Amygdala (tissue), 56 donors: ENCODE measurements at regions not wholly inside any gene's neighbourhood (a gene's known extent, or its start where the extent isn't known, plus 50 kb on each side); places are given as distances from the start of the nearest gene placed in this dataset.

Experiments used
- DNase-seq, 56 donors: peaks; one replicate each; lab custom pipeline; 2025; lab: John Stamatoyannopoulos, UW

DNA sequence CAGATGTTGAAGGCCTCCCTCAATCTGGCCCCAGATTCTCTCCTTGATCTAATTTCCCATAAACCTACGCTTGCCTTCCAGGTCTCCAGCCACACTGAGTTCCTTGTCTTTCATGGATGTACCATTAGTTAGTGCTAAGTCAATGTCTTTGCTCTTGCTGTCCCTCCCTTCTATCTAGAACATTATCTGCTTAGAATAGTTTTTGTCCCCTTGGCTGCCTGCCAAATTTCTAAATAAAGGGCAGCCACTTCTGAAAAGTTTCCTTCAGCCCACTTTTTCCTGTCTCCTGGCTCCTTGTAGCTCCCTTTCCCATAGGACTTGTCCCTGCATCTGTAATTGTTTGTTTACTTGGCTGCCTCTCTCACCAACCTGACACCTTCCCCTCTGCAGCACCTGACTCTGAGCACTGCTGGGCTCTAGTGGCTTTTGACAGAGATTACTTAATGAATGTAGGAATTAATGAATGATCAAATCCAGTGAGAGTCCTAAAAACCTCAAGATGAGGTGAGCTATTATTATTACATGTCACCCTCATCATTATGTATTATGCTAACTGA, 58.3 kb downstream of the CXCL12 start:
- DNase-seq: no peak

DNA sequence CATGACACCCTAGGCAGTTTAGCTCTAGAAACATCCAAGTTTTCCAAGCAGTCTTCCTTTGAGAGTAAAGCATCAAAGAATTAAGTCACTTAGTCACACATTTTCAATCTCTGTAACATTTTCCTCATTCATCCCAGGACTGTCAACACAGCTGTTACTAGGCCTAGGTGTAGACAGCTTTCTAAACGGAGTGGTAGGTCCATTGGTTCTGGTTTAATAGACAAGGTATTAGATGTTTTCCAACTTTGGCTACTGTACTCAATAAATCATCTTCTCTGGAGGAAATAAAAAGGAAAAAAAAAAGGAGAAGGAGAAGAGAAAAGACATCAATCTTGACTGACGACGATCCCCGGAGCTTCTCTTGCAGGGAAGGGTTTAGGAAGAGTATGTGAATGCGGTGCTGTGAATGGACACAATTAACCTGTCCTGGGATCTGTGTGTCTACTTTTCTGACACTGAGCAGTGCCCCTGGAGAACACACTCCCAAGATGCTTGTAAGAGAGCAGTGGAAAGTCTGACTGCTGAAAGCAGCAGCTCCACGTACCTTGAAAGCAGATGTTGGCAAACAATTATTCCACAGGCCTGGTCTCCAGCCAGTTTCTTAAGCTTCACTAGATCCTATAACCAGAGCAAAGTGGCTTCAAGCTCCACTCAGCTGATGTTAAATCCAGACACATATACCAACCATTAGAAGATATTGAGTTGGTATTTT, 59.1 kb downstream of the CXCL12 start:
- DNase-seq: no peak

DNA sequence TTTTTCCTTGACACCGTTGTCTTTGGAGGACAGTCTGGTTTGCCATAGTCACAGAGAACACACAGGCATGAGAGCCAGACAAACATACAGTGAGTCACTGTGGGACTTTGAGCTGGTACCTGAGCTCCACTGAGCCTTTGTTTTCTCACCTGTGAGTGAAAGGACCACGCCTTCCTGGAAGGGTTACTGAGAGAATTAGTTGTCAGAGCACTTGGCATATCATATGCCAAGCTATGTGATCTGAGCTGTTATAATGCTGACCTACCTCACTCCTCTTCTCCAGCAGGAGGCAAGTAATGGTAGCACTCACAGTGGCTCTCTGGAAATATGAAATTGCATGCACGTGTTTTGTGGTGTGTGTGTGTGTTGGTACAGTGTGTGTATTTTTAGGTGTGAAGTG, 59.7 kb downstream of the CXCL12 start:
- DNase-seq: no peak

DNA sequence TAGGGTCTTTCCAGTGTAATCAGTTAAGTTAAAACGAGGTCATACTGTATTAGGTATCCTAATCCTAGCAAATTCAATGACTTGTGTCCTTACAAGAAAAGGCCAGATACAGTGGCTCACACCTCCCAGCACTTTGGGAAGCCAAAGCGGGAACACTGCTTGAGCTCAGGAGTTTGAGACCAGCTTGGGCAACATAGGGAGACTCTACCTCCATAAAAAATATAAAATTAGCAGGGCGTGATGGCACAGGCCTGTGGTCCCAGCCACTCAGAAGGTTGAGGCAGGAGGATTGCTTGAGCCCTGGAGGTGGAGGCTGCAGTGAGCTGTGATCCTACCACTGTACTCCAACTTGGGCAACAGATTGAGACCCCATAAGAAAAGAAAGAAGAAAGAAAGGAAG, 61.1 kb downstream of the CXCL12 start:
- DNase-seq: no peak

DNA sequence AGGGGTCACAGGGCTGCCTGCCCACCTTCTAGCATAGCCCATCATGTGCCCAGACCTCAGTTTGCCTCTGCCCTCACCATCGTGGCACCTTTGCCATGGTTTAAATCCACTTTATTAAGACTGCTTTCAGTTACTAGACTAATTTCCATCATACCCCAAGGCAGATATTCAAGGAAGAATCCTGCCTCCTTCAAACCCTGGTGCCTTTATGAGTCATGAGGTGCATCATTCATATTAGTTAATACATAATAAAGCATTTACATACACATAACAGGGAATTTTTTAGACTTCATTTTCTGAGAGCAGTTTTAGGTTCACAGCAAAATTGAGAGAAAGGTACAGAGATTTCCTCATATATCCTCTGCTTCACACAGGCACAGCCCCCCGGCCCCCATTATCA, 62.8 kb downstream of the CXCL12 start:
- no peak for DNase-seq

DNA sequence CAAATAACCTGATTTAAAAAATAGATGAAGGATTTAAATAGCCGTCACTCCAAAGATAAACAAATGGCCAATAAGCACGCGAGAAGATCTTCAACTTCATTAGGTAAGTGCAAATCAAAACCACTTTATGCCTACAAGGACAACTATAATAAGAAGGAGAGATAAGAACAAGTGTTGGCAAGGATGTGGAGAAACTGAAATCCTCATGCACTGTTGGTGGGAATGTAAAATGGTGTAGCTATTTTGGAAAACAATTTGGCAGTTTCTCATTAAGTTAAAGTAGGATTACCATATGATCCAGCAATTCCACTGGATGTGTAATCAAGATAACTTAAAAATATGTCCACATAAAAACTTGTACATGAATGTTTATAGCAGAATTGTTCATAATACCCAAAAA, 64.1 kb downstream of the CXCL12 start:
- no peak for DNase-seq

DNA sequence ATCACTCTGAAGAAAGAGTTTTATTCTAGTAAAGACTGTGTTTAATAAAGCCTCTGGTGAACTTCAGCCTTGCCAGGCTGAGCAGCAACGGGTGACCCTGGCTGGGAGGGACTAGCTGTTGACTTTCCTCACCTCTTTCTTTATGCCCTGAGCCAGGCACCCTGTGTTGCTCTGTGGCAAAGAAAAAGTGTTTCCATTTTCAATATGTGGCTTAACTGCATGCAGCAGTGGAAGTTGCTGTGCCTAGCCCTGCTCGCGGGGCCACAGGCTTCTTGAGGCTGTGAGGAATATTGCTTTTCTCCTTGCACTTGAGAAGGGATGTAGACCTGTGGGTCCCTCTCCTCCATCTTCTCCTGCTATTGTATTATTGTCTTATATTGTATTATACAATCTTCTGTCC, 67.0 kb downstream of the CXCL12 start:
- DNase-seq: no peak

DNA sequence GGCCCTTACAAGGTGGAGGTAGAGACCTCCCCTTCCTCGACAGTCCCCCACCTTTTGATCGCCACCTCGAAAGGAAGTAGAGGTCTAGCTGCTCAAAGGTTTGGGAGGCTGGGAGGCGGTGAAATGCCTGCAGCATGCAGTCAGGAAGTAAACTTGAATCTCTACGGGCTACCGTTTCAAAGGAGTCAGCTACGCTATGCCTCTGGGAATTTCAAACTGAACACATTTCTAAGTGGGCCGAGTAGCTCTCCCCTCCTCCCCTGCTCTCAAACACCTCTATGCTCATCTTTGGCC, 68.0 kb downstream of the CXCL12 start:
- DNase-seq: no peak

DNA sequence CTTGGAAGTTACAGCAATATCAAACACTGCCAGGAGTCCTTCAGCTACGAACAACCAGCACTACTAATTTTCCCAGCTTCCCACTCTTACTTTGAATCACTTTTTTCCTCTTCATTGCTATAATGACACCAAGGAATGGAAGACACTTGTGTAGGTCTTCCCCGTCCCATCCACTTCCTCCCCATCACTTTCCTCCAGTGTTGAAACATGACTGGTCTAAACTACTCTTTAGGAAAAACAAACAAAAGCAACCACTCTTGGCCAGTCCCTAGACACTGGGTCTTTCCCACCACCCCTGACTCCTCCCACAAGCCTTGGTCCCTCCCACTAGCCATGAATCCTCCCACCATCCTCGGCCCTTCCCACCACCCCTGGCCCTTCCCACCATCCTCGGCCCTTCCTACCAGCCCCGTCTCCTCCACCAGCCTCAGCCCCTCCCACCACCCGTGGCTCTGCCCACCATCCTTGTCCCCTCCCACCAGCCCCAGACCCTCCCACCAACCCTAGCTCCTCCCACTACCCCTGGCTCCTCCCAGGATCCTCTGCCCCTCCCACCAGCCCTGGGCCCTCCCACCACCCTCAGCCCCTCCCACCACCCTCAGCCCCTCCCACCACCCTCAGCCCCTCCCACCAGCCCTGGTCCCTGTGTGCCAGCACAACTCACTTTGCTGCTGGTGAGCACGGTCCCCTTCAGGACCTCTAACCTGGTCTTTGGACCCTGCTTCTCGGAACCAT, 68.5 kb downstream of the CXCL12 start:
- no peak for DNase-seq

DNA sequence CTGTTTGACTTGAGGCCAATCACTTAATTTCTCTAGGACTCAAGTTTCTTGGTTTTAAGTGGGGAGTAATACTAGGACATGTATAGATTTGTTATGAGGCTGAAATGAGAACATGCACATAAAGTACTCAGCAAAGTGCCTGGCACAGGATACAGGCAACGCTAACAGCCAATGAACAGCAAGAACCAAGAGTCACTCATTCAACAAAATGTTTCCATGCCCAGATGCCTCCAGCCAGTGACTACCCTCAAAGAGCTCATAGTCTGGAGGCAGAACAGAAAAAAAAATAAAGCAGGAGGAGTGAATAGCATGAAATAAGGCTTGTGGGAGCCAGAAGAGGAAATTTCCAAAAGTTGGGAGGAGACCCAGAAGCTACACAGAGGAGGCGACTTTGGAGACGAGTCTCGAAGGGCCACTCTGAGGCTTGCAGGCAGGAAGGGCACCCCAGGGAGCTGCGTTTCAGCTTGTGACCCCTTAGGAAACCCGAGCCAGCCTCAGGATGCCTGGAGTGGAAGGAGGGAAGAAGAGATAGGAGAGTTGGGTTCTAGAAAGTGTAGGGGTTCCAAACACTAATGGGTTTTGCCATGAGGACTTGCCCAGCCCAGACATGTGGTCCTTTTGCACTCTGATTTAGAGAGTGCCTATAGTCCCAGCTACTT, 70.0 kb downstream of the CXCL12 start:
- DNase-seq: no peak

DNA sequence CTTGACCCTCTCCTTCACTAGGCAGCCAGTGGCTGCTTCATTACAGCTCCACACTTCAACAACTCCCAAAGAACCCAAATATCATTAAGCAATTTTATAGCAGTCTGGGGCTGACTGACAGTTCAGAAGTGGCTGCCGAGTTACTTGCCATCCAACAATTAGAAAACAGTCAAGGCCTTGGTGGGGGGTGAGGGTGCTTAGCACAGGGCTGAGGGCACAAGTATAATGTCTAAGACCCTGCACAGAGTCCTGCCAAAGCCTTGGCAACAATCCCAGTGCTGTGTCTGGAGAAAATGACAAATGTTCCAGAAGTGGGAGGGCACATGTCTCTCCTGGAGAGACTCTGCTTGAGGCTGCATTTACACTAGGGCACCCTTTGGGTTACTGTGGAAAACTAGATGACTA, 71.1 kb downstream of the CXCL12 start:
- DNase-seq: no peak

DNA sequence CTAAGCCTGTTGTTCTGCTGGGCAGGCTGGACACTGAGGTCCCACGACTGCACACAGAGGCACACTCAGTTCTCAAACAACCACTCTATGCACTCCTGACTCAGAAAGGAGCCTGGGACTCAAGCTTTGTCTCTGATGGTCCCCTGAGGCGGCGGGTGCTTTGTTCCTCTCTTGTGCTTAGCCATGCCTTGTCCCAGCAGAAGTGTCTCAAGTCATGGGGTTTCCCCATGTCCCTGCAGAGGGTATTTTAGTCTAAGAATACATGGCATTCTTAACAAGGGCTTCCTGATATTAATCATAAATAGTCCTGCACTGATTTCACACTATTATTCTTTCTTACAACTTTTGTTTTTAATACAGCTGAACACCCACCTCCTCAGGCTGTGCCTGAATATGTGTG, 72.5 kb downstream of the CXCL12 start:
- no peak for DNase-seq

DNA sequence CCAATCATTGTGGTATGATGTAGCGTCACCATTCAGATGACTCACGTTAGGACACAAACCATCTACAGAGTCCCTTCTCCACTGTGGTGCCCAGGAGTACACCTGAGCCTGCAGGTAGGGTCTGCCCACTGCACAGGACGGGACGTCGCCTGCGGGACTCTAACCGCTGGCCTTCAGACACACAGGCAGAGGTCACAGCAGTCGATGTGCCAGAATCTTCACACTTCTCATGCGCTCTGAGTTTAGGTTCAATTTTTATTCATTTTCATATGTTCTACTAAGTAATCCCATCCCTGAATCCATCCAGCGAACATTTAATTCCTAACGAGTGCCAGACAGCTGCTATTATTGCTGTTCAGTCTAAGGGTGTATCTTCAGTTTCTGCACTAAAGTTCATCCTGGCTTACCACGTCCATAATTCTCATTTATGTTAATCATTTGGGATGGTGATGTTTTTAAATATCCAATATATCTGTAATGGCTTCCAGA, 73.3 kb downstream of the CXCL12 start:
- no peak for DNase-seq

DNA sequence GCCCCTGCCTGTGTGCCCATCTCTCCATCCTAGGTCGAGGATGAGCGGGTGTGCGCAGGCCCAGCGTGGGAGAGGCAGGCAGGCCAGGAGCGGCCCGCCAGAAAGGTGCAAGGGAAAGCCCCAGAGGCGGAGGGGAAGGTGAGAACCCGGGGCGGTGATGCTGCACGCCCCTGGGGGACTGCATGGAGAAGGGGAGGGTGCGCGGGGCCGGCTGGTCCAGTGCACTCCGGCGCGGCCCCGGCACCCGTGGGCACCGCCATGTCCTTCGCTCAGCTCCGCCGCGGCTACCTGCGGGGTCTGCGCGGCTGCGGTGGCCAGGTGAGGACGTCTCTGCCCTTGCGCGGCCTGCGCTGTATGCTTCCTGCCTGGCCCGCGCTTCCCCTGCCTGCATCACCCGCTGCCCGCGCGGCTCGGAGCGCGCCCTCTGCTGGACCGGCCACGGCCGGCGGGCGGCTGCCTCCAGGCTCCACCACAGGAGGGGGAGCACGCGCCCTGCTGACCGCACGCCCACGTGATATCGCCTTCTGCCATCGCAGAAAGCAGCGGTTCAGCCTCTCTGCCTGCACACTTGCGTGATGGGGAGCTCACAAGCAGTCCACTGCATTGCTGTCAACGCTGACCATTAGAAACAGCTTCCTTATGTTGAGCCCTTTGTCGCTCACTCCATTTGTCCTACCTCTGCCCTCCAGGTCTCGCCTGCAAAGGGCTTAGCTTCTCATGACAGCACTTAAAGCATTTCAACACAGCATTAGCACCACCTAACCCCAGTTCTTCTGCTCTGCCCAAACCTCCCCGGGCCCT, 73.9 kb downstream of the CXCL12 start:
- peak in 55 of 56 donors; percentile 29 to 91 (median 71) for DNase-seq

DNA sequence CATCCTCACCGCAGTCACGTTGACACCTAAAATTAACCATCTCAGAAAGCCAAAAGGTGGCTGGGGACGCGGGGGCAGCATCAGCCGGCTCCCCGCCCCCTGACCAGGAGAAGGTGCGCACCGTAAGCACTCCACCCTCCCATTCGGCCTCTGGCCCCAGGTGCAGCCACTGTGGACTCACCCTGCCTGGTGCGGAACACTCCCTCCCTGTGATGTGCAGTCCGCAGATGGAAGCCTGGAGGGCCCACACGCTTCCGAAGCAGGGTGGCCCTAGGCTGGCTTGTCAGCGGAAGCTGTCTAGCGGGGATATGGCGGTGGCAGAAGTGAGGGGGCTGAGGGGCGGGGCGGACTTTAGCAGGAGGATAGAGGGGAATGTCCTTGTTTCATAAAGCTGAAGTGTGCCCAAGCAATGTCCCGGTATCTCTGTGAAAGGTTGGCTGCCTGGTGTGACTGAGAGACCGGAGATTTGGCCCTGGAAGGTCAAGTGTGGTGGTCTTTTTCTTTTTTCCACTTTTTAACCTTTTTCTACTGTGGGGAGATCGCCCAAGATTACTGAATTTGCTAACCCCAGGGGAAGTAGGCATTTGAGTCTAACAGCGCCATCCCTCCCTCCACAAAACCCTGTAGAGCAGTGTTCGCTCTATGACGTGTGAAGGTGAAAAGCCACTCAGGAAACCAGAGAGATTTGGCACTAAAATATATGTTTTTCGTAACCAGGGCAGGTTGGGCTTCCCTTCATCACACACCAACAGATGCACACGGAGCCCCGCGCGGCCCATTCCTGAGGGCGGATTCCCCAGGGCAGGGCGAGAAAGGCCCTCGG, 74.7 kb downstream of the CXCL12 start:
- DNase-seq: no peak

DNA sequence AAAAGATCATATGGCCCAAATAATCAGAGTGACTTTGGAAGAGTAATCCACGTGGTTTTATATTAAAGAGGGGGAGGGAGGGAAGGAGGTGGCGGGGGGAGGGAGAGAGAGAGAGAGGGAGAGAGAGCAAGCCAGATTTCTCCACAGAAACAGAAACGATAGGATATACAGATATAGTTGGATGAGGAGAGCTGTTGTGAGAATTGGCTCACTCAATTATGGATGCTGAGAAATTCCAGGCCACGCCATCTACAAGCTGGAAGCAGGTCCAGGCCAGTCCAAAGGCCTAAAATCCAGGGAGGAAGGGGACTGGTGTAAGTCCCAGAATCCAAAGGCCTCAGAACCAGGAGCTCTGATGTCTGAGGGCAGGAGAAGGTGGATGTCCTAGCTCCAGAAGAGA, 75.5 kb downstream of the CXCL12 start:
- no peak for DNase-seq

DNA sequence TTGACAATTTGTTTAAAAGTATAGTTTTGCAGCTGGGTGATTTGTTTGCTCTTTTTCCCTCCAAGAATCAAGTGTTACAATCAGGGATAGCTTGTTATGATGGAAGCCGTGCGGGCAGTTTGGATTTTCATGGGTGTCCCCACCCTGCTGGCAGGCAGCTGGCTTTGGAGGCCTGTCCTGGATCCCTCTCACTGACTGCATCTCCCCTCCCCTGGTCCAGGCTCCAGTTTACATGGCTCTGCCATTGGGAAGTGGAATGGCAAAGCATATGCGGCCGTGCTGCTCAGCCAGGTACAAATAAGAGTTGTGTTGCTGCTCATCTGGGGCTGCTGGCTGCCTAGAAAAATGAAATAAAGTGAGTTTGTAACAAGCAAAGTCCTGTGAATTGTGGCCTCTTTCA, 76.0 kb downstream of the CXCL12 start:
- no peak for DNase-seq

DNA sequence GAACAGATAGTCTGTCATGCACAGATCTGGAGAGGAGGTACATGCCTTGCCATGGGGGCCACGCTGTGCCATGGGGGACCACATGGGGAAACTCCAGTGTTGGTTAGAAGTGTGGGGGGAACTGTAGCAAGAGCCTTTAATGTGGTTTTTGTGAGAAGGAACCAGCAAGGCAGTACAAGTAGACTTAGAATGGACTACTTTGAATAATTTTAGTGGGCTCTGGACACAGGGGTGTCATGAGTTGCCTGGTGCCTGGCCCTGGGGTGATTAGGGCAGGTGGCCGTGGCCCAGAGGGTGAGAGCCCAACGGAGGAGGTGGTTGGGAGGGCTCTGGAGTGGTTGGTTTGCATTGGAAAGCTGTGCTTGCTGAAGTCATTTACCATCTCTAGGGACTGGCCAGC, 77.2 kb downstream of the CXCL12 start:
- DNase-seq: no peak

DNA sequence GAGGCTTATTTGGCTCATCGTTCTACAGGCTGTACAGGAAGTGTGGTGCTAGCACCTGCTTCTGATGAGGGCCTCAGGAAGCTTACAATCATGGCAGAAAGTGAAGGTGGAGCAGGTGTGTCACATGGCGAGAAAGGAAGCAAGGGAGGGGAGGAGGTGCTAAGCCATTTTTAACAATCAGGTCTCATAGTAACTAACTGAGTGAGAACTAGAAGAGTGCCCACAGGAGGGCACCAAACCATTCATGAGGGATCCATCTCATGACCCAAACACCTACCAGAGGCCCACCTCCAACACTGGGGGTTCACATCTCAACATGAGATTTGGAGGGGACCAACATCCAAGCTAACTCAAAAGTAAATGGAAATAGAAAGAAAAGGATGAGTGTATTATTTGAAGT, 78.1 kb downstream of the CXCL12 start:
- DNase-seq: no peak

DNA sequence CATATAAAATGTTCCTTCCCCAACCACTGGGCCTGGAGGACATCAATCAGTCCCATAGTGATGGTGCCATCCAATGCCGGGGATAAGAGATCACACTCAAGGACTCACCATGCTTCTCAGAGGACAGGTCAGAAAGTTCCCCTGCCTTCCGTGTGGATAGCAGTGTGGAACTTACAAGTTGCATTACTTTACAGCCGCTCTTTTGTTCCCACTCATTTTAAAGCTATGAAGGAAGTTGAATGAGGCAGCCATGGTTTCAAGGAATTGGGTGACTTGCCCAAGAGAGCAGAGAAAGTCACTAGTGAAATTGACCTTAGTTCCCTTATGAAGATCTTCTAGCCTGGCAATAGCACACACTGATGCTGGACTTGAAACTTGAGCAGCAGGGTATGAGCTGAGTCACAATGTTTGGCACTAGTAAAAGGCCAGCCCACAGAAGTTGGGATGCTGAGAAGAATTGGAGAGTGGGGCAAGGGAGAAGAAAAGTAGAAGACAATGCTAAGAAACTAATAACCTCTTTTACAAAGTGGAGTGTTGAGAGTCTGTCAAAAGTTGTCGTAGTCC, 78.7 kb downstream of the CXCL12 start:
- DNase-seq: no peak
